Esophagus (tissue), 2 donors: ENCODE measurements at regions not wholly inside any gene's neighbourhood (a gene's known extent, or its start where the extent isn't known, plus 50 kb on each side); places are given as distances from the start of the nearest gene placed in this dataset.
A peak's percentile ranks its signal among the peaks of the same experiment; 100 is the strongest.

Experiments used
- H3K27ac ChIP-seq, 2 donors: one replicate each; pipeline ENCODE4 v1.5.1; 2013; ENCODE audit warnings: low read depth in 2 of 2, mild to moderate bottlenecking in 2 of 2, inconsistent platforms in 1 of 2, low read length in 1 of 2, moderate library complexity in 1 of 2
- H3K27me3 ChIP-seq, 2 donors: one replicate each; pipeline ENCODE4 v1.6.1; 2013; ENCODE audit warnings: low read length in 2 of 2, control low read depth in 1 of 2, mild to moderate bottlenecking in 1 of 2; ENCODE audit not compliant: insufficient read depth in 2 of 2, control insufficient read depth in 1 of 2
- H3K36me3 ChIP-seq, 2 donors: one replicate each; pipeline ENCODE4 v1.6.1; 2013; ENCODE audit warnings: low read length in 1 of 2; ENCODE audit not compliant: control insufficient read depth in 2 of 2, insufficient read depth in 2 of 2
- H3K4me1 ChIP-seq, 2 donors: one replicate each; pipeline ENCODE4 v1.6.1; 2013; ENCODE audit warnings: low read length in 1 of 2; ENCODE audit not compliant: control insufficient read depth in 2 of 2, insufficient read depth in 2 of 2
- H3K4me3 ChIP-seq, 2 donors: one replicate each; pipeline ENCODE4 v1.5.1; 2013; ENCODE audit warnings: low read length in 2 of 2, mild to moderate bottlenecking in 2 of 2, low read depth in 1 of 2, moderate library complexity in 1 of 2
- H3K9me3 ChIP-seq, 2 donors: one replicate each; pipeline ENCODE4 v1.6.1; 2013; ENCODE audit warnings: mild to moderate bottlenecking in 2 of 2, low read depth in 1 of 2, low read length in 1 of 2, moderate library complexity in 1 of 2; ENCODE audit not compliant: control insufficient read depth in 2 of 2, insufficient read depth in 1 of 2
- WGBS, 2 donors: extraction: QIAGEN DNeasy Blood & Tissue Kit; methylation state at CpG; one replicate each; pipeline ENCODE4 v1.1.7; 2013; 5-methylcytosine and 5-hydroxymethylcytosine counted together
- donor health status: healthy with polysubstance abuse.
- donor health status: Bipolar disorder and iron deficiency.

GRCh38 chr7:15848901-15849300 lies 162.4 kb upstream of the MEOX2 start:
- H3K9me3 ChIP-seq: no peaks in the 10 kb centered on the region
- no peaks in the 10 kb centered on the region for H3K4me1 ChIP-seq
- H3K36me3 ChIP-seq: no peaks in the 10 kb centered on the region
- no peak overlapping the region for H3K4me3 ChIP-seq
- no peaks in the 10 kb centered on the region for H3K27me3 ChIP-seq
- H3K27ac ChIP-seq: no peak overlapping the region
- 83 to 85% methylated on average over 1 of the region's 1 CpG for WGBS, 2 donors

GRCh38 chr7:15848362-15848761 lies 161.9 kb upstream of the MEOX2 start:
- H3K4me1 ChIP-seq: no peaks in the 10 kb centered on the region
- WGBS, 2 donors: 57 to 78% methylated on average over 3 of the region's 3 CpGs
- H3K27me3 ChIP-seq: no peaks in the 10 kb centered on the region
- H3K4me3 ChIP-seq: no peak overlapping the region
- no peaks in the 10 kb centered on the region for H3K9me3 ChIP-seq
- no peak overlapping the region for H3K27ac ChIP-seq
- no peaks in the 10 kb centered on the region for H3K36me3 ChIP-seq

GRCh38 chr7:15845868-15846267 lies 159.4 kb upstream of the MEOX2 start:
- Histone ChIP-seq H3K9me3 (no peaks in the 10 kb centered on the region), H3K27ac (no peak overlapping the region), H3K4me3 (no peak overlapping the region), H3K36me3 (no peaks in the 10 kb centered on the region), H3K27me3 (no peaks in the 10 kb centered on the region), H3K4me1 (no peaks in the 10 kb centered on the region)
- 75 to 85% methylated on average over 3 of the region's 3 CpGs for WGBS, 2 donors

GRCh38 chr7:15845461-15845860 lies 159.0 kb upstream of the MEOX2 start:
- no peaks in the 10 kb centered on the region for H3K9me3 ChIP-seq
- no peaks in the 10 kb centered on the region for H3K4me1 ChIP-seq
- 76 to 80% methylated on average over 2 of the region's 2 CpGs for WGBS, 2 donors
- no peaks in the 10 kb centered on the region for H3K36me3 ChIP-seq
- no peaks in the 10 kb centered on the region for H3K27me3 ChIP-seq
- no peak overlapping the region for H3K4me3 ChIP-seq
- H3K27ac ChIP-seq: no peak overlapping the region

- peak overlapping the region in 1 of 2 donors; percentile 20 for H3K4me3 ChIP-seq
- no peak overlapping the region for H3K27ac ChIP-seq
- no peaks in the 10 kb centered on the region for H3K4me1 ChIP-seq
- H3K36me3 ChIP-seq: no peaks in the 10 kb centered on the region
- 39 to 41% methylated on average over 15 of the region's 15 CpGs for WGBS, 2 donors
- no peaks in the 10 kb centered on the region for H3K9me3 ChIP-seq
- H3K27me3 ChIP-seq: no peaks in the 10 kb centered on the region
These were observed 153.1 kb upstream of the MEOX2 start for GRCh38 chr7:15839416-15840100.

GRCh38 chr7:15838265-15838664 lies 151.8 kb upstream of the MEOX2 start:
- Histone ChIP-seq H3K27me3 (no peaks in the 10 kb centered on the region), H3K36me3 (no peaks in the 10 kb centered on the region), H3K4me1 (no peaks in the 10 kb centered on the region), H3K27ac (no peak overlapping the region), H3K9me3 (no peaks in the 10 kb centered on the region), H3K4me3 (no peak overlapping the region)
- WGBS, 2 donors: 83 to 85% methylated on average over 2 of the region's 2 CpGs

GRCh38 chr7:15837306-15837950 lies 150.9 kb upstream of the MEOX2 start:
- WGBS, 2 donors: 31 to 51% methylated on average over 5 of the region's 5 CpGs
- Histone ChIP-seq H3K27me3 (no peaks in the 10 kb centered on the region), H3K27ac (no peak overlapping the region), H3K9me3 (no peaks in the 10 kb centered on the region), H3K36me3 (no peaks in the 10 kb centered on the region), H3K4me1 (no peaks in the 10 kb centered on the region), H3K4me3 (no peak overlapping the region)

GRCh38 chr7:15836651-15837050 lies 150.2 kb upstream of the MEOX2 start:
- no peaks in the 10 kb centered on the region for H3K9me3 ChIP-seq
- H3K27ac ChIP-seq: no peak overlapping the region
- no peaks in the 10 kb centered on the region for H3K36me3 ChIP-seq
- 72 to 74% methylated on average over 2 of the region's 2 CpGs for WGBS, 2 donors
- no peak overlapping the region for H3K4me3 ChIP-seq
- H3K4me1 ChIP-seq: no peaks in the 10 kb centered on the region
- no peaks in the 10 kb centered on the region for H3K27me3 ChIP-seq

GRCh38 chr7:15836041-15836440 lies 149.6 kb upstream of the MEOX2 start:
- WGBS, 2 donors: 83 to 88% methylated on average over 4 of the region's 4 CpGs
- H3K36me3 ChIP-seq: no peaks in the 10 kb centered on the region
- H3K27ac ChIP-seq: no peak overlapping the region
- H3K27me3 ChIP-seq: no peaks in the 10 kb centered on the region
- H3K4me3 ChIP-seq: no peak overlapping the region
- H3K9me3 ChIP-seq: no peaks in the 10 kb centered on the region
- H3K4me1 ChIP-seq: no peaks in the 10 kb centered on the region

- no peaks in the 10 kb centered on the region for H3K4me1 ChIP-seq
- H3K9me3 ChIP-seq: no peaks in the 10 kb centered on the region
- H3K4me3 ChIP-seq: no peak overlapping the region
- no peaks in the 10 kb centered on the region for H3K36me3 ChIP-seq
- no peaks in the 10 kb centered on the region for H3K27me3 ChIP-seq
- no peak overlapping the region for H3K27ac ChIP-seq
These were observed 148.0 kb upstream of the MEOX2 start for GRCh38 chr7:15834446-15834845.
